NOMO-1 (cell line): ENCODE measurements at regions not wholly inside any gene's neighbourhood (a gene's known extent, or its start where the extent isn't known, plus 50 kb on each side); places are given as distances from the start of the nearest gene placed in this dataset.
A peak's percentile ranks its signal among the peaks of the same experiment; 100 is the strongest.

Experiments
- DNase-seq, 2 experiments: peaks; one replicate each; lab custom pipeline; 2025; ENCODE audit not compliant: unreplicated experiment in 2 of 2; lab: John Stamatoyannopoulos, UW

- no peak for DNase-seq
These were observed 50.0 kb downstream of the NCOR2 start for GRCh38 chr12:124517260-124518050.

GRCh38 chr12:124516850-124517249 is 50.6 kb downstream of the NCOR2 start:
- DNase-seq, result no peak

- DNase-seq, result no peak
These were observed 51.4 kb downstream of the NCOR2 start for GRCh38 chr12:124515981-124516380.

GRCh38 chr12:124514996-124515932 is 52.1 kb downstream of the NCOR2 start:
- no peak for DNase-seq

- DNase-seq, result no peak
These were observed 53.0 kb downstream of the NCOR2 start for GRCh38 chr12:124514145-124514995.

- no peak for DNase-seq
These were observed 54.0 kb downstream of the NCOR2 start for GRCh38 chr12:124513297-124513867.

GRCh38 chr12:124512667-124513296 is 54.6 kb downstream of the NCOR2 start:
- DNase-seq, result no peak

GRCh38 chr12:124511259-124511985 is 56.0 kb downstream of the NCOR2 start:
- no peak for DNase-seq

- DNase-seq, result no peak
These were observed 57.0 kb downstream of the NCOR2 start for GRCh38 chr12:124510301-124510970.

GRCh38 chr12:124509676-124510300 is 57.6 kb downstream of the NCOR2 start:
- no peak for DNase-seq

- DNase-seq, result no peak
These were observed 58.1 kb downstream of the NCOR2 start for GRCh38 chr12:124509300-124509675.

GRCh38 chr12:124508381-124509079 is 58.9 kb downstream of the NCOR2 start:
- peak in 1 of 2 experiments; percentile 12 for DNase-seq

- DNase-seq, result no peak
These were observed 60.0 kb downstream of the NCOR2 start for GRCh38 chr12:124507188-124508109.

- no peak for DNase-seq
These were observed 60.6 kb downstream of the NCOR2 start for GRCh38 chr12:124506832-124507153.

- DNase-seq, result peak; percentile 82 to 86
These were observed 61.1 kb downstream of the NCOR2 start for GRCh38 chr12:124506145-124506831.
